ENCODE measurements at regions not wholly inside any gene's neighbourhood (a gene's known extent, or its start where the extent isn't known, plus 50 kb on each side); places are given as distances from the start of the nearest gene placed in this dataset.

DNA sequence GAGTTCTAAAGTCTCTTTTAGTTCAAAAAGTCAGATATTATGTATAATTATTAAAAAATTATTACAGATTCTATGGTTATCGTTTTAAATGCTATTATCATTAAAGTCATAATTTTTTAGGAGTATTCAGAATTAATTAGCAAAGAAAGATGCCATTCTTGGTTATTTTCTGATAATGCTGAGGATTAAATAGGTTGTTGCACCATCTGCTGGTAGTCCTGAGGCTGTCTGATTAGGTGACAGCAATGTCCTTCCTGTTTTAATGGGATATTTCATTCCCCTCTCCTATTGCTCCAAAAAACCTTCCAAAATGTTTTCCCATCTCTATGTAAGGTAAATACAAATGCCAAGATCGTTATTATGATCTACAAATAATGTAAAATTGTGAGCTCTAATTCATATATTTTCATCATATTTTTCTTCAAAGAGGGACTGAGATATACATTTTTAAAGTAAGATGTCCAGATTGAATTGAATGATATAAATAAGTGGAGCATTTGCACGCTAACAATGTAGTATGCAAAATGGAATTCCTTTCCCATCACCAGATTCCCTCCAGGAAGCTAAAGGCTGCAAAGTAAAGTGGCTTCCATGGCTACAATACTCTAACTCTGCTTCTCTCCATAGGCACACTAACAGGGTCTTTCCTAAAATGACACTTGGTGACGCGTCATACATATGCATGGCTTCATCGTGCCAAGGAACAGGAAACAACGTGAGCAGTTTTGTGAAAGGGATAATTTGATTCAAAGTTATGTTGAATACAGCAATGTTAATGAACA is 58.8 kb upstream of the AKR1E2 start:
- TF ChIP-seq, protein P1, sequence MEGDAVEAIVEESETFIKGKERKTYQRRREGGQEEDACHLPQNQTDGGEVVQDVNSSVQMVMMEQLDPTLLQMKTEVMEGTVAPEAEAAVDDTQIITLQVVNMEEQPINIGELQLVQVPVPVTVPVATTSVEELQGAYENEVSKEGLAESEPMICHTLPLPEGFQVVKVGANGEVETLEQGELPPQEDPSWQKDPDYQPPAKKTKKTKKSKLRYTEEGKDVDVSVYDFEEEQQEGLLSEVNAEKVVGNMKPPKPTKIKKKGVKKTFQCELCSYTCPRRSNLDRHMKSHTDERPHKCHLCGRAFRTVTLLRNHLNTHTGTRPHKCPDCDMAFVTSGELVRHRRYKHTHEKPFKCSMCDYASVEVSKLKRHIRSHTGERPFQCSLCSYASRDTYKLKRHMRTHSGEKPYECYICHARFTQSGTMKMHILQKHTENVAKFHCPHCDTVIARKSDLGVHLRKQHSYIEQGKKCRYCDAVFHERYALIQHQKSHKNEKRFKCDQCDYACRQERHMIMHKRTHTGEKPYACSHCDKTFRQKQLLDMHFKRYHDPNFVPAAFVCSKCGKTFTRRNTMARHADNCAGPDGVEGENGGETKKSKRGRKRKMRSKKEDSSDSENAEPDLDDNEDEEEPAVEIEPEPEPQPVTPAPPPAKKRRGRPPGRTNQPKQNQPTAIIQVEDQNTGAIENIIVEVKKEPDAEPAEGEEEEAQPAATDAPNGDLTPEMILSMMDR (IDR thresholded peaks at IDR 0.05), result peak; percentile 47 to 79 (median 64)
- no peak for TF ChIP-seq EP300 (IDR thresholded peaks at IDR 0.05)
- TF ChIP-seq POLR2A (IDR thresholded peaks at IDR 0.05), result no peak

All from sigmoid colon (tissue), 4 donors.